Immature natural killer cell (primary cell): ENCODE measurements at regions not wholly inside any gene's neighbourhood (a gene's known extent, or its start where the extent isn't known, plus 50 kb on each side); places are given as distances from the start of the nearest gene placed in this dataset.

ENCODE experiments used
- DNase-seq, 3 donors: peaks; one replicate each; pipeline ENCODE4 v3.0.0; 2022; ENCODE audit warnings: mixed read lengths in 1 of 3
- H3K27ac Mint-ChIP-seq, 6 donors: one replicate each; pipeline ENCODE4 v1.8.0; 2020; ENCODE audit warnings: mixed read lengths in 6 of 6, mild to moderate bottlenecking in 5 of 6, inconsistent platforms in 4 of 6, moderate library complexity in 3 of 6
- H3K27me3 Mint-ChIP-seq, 3 donors: one replicate each; pipeline ENCODE4 v1.8.0; 2020 to 2021; ENCODE audit warnings: low read depth in 3 of 3, mild to moderate bottlenecking in 3 of 3, mixed read lengths in 3 of 3, moderate library complexity in 3 of 3, inconsistent platforms in 1 of 3
- H3K36me3 Mint-ChIP-seq, 3 donors: one replicate each; pipeline ENCODE4 v1.8.0; 2020; ENCODE audit warnings: mixed read lengths in 3 of 3, inconsistent platforms in 2 of 3, mild to moderate bottlenecking in 2 of 3
- H3K4me1 Mint-ChIP-seq, 2 donors: one replicate each; pipeline ENCODE4 v1.8.0; 2020; ENCODE audit warnings: inconsistent platforms in 2 of 2, mild to moderate bottlenecking in 2 of 2, mixed read lengths in 2 of 2, moderate library complexity in 1 of 2
- H3K4me3 Mint-ChIP-seq, 5 donors: one replicate each; pipeline ENCODE4 v1.8.0; 2020; ENCODE audit warnings: mild to moderate bottlenecking in 5 of 5, mixed read lengths in 5 of 5, inconsistent platforms in 3 of 5, moderate library complexity in 3 of 5
- H3K9me3 Mint-ChIP-seq, 6 donors: one replicate each; pipeline ENCODE4 v1.8.0; 2020; ENCODE audit warnings: mild to moderate bottlenecking in 6 of 6, mixed read lengths in 6 of 6, inconsistent platforms in 4 of 6, moderate library complexity in 3 of 6

GRCh38 chr9:75728391-75728790 is 162.1 kb upstream of the PCSK5 start:
- no peak for DNase-seq
- H3K36me3 Mint-ChIP-seq, result no peaks in the 10 kb centered on the region
- H3K4me1 Mint-ChIP-seq, result no peaks in the 10 kb centered on the region
- no peak overlapping the region for H3K27ac Mint-ChIP-seq
- no peak overlapping the region for H3K4me3 Mint-ChIP-seq
- H3K27me3 Mint-ChIP-seq, result peaks cover 0 to 2% (median 0%) of the 10 kb centered on the region in 3 donors
- H3K9me3 Mint-ChIP-seq, result peaks cover 0 to 8% (median 1%) of the 10 kb centered on the region in 6 donors

DNA sequence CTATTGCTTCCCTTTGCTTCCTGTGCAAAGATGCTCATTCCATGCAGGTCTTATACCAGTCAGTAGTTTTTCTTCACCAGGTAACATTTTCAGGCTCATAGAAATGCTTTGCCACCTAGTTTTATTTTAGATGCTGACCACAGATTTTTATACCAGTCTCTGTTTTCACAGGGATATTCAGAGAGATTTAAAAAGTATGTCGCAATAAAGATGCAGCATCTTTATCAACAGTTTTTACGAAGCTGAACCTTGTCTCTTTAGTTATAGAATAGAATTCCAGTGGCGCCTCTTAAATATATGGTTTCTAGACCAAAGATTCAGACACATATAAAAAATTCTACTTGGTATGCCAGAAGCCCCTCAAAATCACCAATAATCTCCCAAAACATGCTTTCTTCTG is 155.7 kb upstream of the PCSK5 start:
- H3K27ac Mint-ChIP-seq, result no peak overlapping the region
- H3K27me3 Mint-ChIP-seq, result peaks cover 1 to 2% (median 2%) of the 10 kb centered on the region in 3 donors
- H3K4me1 Mint-ChIP-seq, result no peaks in the 10 kb centered on the region
- DNase-seq, result no peak
- H3K36me3 Mint-ChIP-seq, result no peaks in the 10 kb centered on the region
- peaks cover 0 to 5% (median 0%) of the 10 kb centered on the region in 6 donors for H3K9me3 Mint-ChIP-seq
- H3K4me3 Mint-ChIP-seq, result no peak overlapping the region

DNA sequence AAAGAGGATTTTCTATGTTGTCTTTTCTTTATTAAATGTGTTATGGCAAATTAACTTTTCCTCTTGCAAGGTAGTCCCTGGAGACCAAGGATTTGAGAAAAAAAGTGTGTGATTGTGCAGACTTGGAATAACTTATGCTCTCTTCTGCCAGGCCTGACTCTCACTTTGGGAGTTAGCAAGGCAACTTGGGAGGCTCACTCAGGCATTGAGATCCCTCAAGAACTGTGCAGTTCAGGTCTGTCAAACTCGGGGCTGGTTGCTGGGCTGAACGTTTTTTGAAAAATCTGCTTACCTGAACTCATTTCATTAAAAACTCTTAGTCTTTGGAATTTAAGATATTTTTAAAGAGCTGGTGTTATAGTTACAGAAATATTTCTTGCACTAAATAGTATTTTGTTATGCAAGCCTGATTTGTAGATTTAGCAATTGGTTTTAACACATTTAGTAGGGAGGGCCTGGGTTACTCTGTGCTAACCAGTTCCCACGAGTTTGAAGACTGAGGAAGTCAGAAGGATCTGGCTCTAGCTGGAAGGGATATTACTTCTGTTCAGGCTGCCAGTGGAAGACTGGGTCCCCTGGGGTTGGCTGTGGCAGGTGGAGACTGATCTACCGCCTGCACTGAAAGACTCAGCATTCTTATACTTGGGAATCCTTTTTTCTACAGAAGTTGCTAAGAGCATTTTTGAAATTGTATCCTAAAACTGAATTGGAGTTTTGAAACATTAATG is 150.4 kb upstream of the PCSK5 start:
- Mint-ChIP-seq H3K4me1 (no peaks in the 10 kb centered on the region), H3K9me3 (peaks cover 0 to 9% (median 5%) of the 10 kb centered on the region in 6 donors), H3K4me3 (no peak overlapping the region), H3K27me3 (peaks cover 1 to 2% (median 2%) of the 10 kb centered on the region in 3 donors), H3K36me3 (no peaks in the 10 kb centered on the region), H3K27ac (no peak overlapping the region)
- DNase-seq, result no peak

GRCh38 chr9:75743855-75744254 is 146.6 kb upstream of the PCSK5 start:
- Mint-ChIP-seq H3K4me3 (no peak overlapping the region), H3K9me3 (peaks cover 0 to 9% (median 7%) of the 10 kb centered on the region in 6 donors), H3K4me1 (no peaks in the 10 kb centered on the region), H3K27ac (no peak overlapping the region), H3K36me3 (no peaks in the 10 kb centered on the region), H3K27me3 (peaks cover 1 to 2% (median 2%) of the 10 kb centered on the region in 3 donors)
- no peak for DNase-seq

DNA sequence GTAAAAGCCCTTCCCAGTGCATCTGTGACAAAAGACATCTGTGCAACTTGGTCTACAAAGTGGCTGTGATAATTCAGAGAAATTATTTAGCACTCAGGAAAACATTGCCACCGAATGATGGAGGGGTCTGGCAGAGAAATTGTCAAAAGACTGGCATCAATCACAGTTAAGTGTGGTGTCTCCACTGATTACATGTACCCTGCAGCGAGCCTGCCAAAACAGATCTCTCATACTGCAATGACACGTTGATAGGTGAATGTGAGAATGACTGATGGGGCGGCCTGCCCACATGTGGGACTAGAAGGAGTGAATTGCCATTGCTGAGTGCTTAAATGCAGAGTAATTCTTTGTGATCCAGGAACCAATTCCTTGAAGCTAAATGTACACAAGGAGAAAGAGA is 136.4 kb upstream of the PCSK5 start:
- Mint-ChIP-seq H3K36me3 (no peaks in the 10 kb centered on the region), H3K9me3 (peaks cover 0 to 17% (median 0%) of the 10 kb centered on the region in 6 donors), H3K27me3 (peaks cover 0 to 2% (median 0%) of the 10 kb centered on the region in 3 donors), H3K27ac (no peak overlapping the region), H3K4me1 (no peaks in the 10 kb centered on the region), H3K4me3 (no peak overlapping the region)
- DNase-seq, result no peak

- Mint-ChIP-seq H3K9me3 (peaks cover 5 to 14% (median 6%) of the 10 kb centered on the region in 6 donors), H3K27ac (no peak overlapping the region), H3K27me3 (peaks cover 0 to 2% (median 0%) of the 10 kb centered on the region in 3 donors), H3K36me3 (no peaks in the 10 kb centered on the region), H3K4me3 (no peak overlapping the region), H3K4me1 (no peaks in the 10 kb centered on the region)
- DNase-seq, result no peak
Observed at GRCh38 chr9:75775166-75775565, 115.3 kb upstream of the PCSK5 start.

DNA sequence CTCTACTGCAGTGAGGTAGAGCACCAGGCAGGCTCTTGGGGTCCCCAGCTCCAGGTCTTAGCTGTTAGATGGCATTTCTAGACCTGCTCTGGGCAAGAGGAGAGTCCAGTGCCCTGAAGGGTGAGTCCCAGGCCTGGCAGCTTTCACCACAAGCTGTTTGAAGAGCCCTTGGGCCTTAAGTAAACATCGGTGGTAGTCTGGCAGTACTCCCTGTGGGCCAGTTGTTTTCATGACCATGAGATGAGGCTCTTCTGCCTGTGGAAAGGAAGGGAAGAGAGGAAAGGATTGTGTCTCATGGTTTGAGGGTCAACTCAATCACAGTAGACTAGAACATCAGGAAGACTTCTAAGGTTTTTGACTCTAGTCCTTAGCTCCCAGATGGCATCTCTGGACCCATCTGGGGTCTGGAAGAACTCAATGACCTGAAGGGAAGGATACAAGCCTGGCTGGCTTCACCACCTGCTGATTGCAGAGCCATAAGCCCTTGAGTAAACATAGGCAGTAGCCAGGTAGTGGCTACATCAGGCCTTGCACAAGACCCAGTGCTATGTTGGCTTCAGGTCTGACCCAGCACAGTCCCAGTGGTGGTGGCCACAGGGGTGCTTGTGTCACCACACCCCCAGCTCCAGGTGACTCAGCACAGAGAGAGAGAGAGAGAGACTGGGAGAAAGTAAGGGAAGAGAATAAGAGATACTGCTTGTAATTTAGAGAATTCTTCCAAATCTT is 114.3 kb upstream of the PCSK5 start:
- H3K4me3 Mint-ChIP-seq, result no peak overlapping the region
- H3K36me3 Mint-ChIP-seq, result no peaks in the 10 kb centered on the region
- peaks cover 0 to 2% (median 0%) of the 10 kb centered on the region in 3 donors for H3K27me3 Mint-ChIP-seq
- H3K27ac Mint-ChIP-seq, result no peak overlapping the region
- H3K4me1 Mint-ChIP-seq, result no peaks in the 10 kb centered on the region
- DNase-seq, result no peak
- H3K9me3 Mint-ChIP-seq, result peaks cover 0 to 10% (median 3%) of the 10 kb centered on the region in 6 donors

- H3K27me3 Mint-ChIP-seq, result no peaks in the 10 kb centered on the region
- no peaks in the 10 kb centered on the region for H3K4me1 Mint-ChIP-seq
- no peaks in the 10 kb centered on the region for H3K36me3 Mint-ChIP-seq
- H3K9me3 Mint-ChIP-seq, result peaks cover 0 to 16% (median 3%) of the 10 kb centered on the region in 6 donors
- no peak overlapping the region for H3K4me3 Mint-ChIP-seq
- no peak for DNase-seq
- no peak overlapping the region for H3K27ac Mint-ChIP-seq
Observed at GRCh38 chr9:75780185-75780584, 110.3 kb upstream of the PCSK5 start.

- Mint-ChIP-seq H3K9me3 (peaks cover 0 to 12% (median 0%) of the 10 kb centered on the region in 6 donors), H3K4me3 (no peak overlapping the region), H3K27ac (no peak overlapping the region), H3K4me1 (no peaks in the 10 kb centered on the region), H3K27me3 (no peaks in the 10 kb centered on the region), H3K36me3 (no peaks in the 10 kb centered on the region)
- no peak for DNase-seq
Observed at GRCh38 chr9:75788006-75788634, 102.4 kb upstream of the PCSK5 start.

- Mint-ChIP-seq H3K27ac (no peak overlapping the region), H3K9me3 (peaks cover 0 to 8% (median 0%) of the 10 kb centered on the region in 6 donors), H3K27me3 (peaks cover 0 to 3% (median 0%) of the 10 kb centered on the region in 3 donors), H3K4me1 (no peaks in the 10 kb centered on the region), H3K4me3 (no peak overlapping the region), H3K36me3 (no peaks in the 10 kb centered on the region)
- DNase-seq, result no peak
Observed at GRCh38 chr9:75797085-75797580, 93.3 kb upstream of the PCSK5 start.

DNA sequence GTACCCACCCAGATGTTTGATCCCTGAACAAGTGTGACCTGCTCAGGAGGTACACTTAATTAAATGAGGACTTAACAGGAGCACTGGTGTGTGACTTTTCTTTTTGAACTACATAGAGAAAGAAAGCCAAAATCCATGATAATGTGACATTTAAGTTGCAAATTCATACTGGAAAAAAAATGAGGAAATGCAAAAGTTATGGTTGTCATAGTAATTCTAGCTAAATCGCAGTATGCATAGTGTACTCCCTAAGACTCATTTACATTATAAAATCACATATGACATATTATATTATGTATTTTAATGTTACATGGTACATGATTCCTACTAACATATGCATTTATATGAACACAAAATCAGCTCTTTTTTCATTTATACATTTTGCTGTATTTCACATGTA is 92.0 kb upstream of the PCSK5 start:
- Mint-ChIP-seq H3K36me3 (no peaks in the 10 kb centered on the region), H3K9me3 (peaks cover 0 to 8% (median 0%) of the 10 kb centered on the region in 6 donors), H3K27ac (no peak overlapping the region), H3K4me3 (no peak overlapping the region), H3K4me1 (no peaks in the 10 kb centered on the region), H3K27me3 (peaks cover 0 to 2% (median 0%) of the 10 kb centered on the region in 3 donors)
- no peak for DNase-seq

DNA sequence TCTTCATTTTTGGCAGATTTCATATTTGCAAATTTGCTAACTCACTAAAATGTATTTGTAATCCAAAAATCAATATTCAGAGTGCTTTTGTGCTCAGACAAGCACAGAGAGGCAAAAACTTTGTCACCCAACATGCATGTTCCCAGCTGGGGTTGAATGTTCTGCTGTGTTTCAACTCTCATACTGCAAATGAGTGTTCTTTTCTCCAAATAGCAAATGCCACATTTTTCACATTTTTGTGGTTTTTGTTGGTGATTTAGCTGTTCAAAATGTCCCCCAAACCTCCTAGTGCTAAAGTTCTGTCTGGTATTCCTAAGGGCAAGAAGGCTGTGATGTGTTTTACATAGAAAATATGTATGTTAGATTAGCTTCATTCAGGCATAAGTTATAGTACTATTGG is 87.3 kb upstream of the PCSK5 start:
- Mint-ChIP-seq H3K4me3 (no peak overlapping the region), H3K27ac (no peak overlapping the region), H3K4me1 (no peaks in the 10 kb centered on the region), H3K9me3 (peaks cover 0 to 3% (median 0%) of the 10 kb centered on the region in 6 donors), H3K27me3 (peaks cover 0 to 2% (median 0%) of the 10 kb centered on the region in 3 donors), H3K36me3 (no peaks in the 10 kb centered on the region)
- no peak for DNase-seq

GRCh38 chr9:75810063-75810462 is 80.4 kb upstream of the PCSK5 start:
- Mint-ChIP-seq H3K4me1 (no peaks in the 10 kb centered on the region), H3K4me3 (no peak overlapping the region), H3K27me3 (peaks cover 0 to 3% (median 2%) of the 10 kb centered on the region in 3 donors), H3K27ac (no peak overlapping the region), H3K9me3 (peaks cover 0 to 21% (median 11%) of the 10 kb centered on the region in 6 donors), H3K36me3 (peaks cover 0 to 3% (median 0%) of the 10 kb centered on the region in 3 donors)
- no peak for DNase-seq

GRCh38 chr9:75811692-75812091 is 78.8 kb upstream of the PCSK5 start:
- Mint-ChIP-seq H3K4me3 (no peak overlapping the region), H3K4me1 (no peaks in the 10 kb centered on the region), H3K36me3 (peaks cover 0 to 3% (median 0%) of the 10 kb centered on the region in 3 donors), H3K27ac (no peak overlapping the region), H3K9me3 (peaks cover 1 to 21% (median 12%) of the 10 kb centered on the region in 6 donors), H3K27me3 (peaks cover 0 to 4% (median under 1%) of the 10 kb centered on the region in 3 donors)
- no peak for DNase-seq
